PC-9 (cell line): ENCODE measurements at regions not wholly inside any gene's neighbourhood (a gene's known extent, or its start where the extent isn't known, plus 50 kb on each side); places are given as distances from the start of the nearest gene placed in this dataset.
"Not testable (repeated sequence)": the region's sequence is repeated elsewhere in the genome, so short reads cannot be mapped to it uniquely, and the experiment has no call there.

ENCODE experiments used
- BruUV-seq: library from RNA; stranded (reverse); fragments of 400-500 nt; replicated peaks from 2 replicates; lab custom pipeline; 2021; lab: Mats Ljungman, UMichigan
- CTCF ChIA-PET: fragments of 300-600 bp; sonication (Branson Sonifier 250); formaldehyde crosslinking; loops from one replicate; lab custom pipeline; 2022; ENCODE audit warnings: antibody characterized with exemption; lab: Charles Lee
- POLR2A ChIA-PET: fragments of 300-600 bp; sonication (Branson Sonifier 250); formaldehyde crosslinking; loops from one replicate; lab custom pipeline; 2022; ENCODE audit warnings: antibody characterized with exemption; ENCODE audit not compliant: unreplicated experiment; lab: Charles Lee
- DNase-seq, 2 experiments: peaks; one replicate each; pipeline versions ENCODE4 v3.0.0 to v3.0.0-alpha.2; 2015 to 2022; ENCODE audit warnings: mixed read lengths in 1 of 2
- H2AFZ ChIP-seq: fragments of 200-600 bp; sonication (generic); 2 replicates; pipeline ENCODE4 v1.8.1; 2017; ENCODE audit warnings: antibody characterized with exemption
- H3F3A ChIP-seq: fragments of 200-600 bp; sonication (generic); 2 replicates; pipeline ENCODE4 v1.8.1; 2017; ENCODE audit warnings: antibody characterized with exemption, mild to moderate bottlenecking, low read depth; ENCODE audit not compliant: insufficient read depth
- H3K27ac ChIP-seq: fragments of 200-600 bp; sonication (generic); 2 replicates; pipeline ENCODE4 v1.6.1; 2016; ENCODE audit warnings: mixed run types
- H3K27me3 ChIP-seq: fragments of 200-600 bp; sonication (generic); 2 replicates; pipeline ENCODE4 v1.6.1; 2016; ENCODE audit warnings: low read depth, mixed run types; ENCODE audit not compliant: insufficient read depth
- H3K36me3 ChIP-seq: fragments of 200-600 bp; sonication (generic); 2 replicates; pipeline ENCODE4 v1.6.1; 2016; ENCODE audit warnings: low read depth, mixed run types
- H3K4me1 ChIP-seq: fragments of 200-600 bp; sonication (generic); replicated peaks from 2 replicates; pipeline ENCODE4 v1.6.1; 2016; ENCODE audit warnings: mixed run types; ENCODE audit not compliant: insufficient read depth
- H3K4me2 ChIP-seq: fragments of 200-600 bp; sonication (generic); 2 replicates; pipeline ENCODE4 v1.6.1; 2017; ENCODE audit warnings: mixed run types
- H3K4me3 ChIP-seq: fragments of 200-600 bp; sonication (generic); 2 replicates; pipeline ENCODE4 v1.6.1; 2016; ENCODE audit warnings: mixed run types
- H3K79me2 ChIP-seq: fragments of 200-600 bp; sonication (generic); 2 replicates; pipeline ENCODE4 v1.6.1; 2017; ENCODE audit warnings: low read depth, mixed run types
- H3K9me2 ChIP-seq: fragments of 200-600 bp; sonication (generic); 2 replicates; pipeline ENCODE4 v1.8.1; 2017; ENCODE audit warnings: mild to moderate bottlenecking; ENCODE audit not compliant: insufficient read depth
- H3K9me3 ChIP-seq: fragments of 200-600 bp; sonication (generic); 2 replicates; pipeline ENCODE4 v1.8.1; 2016; ENCODE audit warnings: low read depth; ENCODE audit not compliant: insufficient read depth
- H4K20me1 ChIP-seq: fragments of 200-600 bp; sonication (generic); 2 replicates; pipeline ENCODE4 v1.8.1; 2017; ENCODE audit not compliant: insufficient read depth
- EZH2 ChIP-seq: fragments of 200-600 bp; sonication (generic); IDR thresholded peaks from 2 replicates; pipeline ENCODE4 v1.8.0; 2017; ENCODE audit warnings: antibody characterized with exemption, low read depth
- intact Hi-C: fragments of 100-400 bp; cut with micrococcal nuclease; formaldehyde crosslinking; loops from one replicate; pipeline ENCODE4 v1.10.0; 2022; ENCODE audit not compliant: unreplicated experiment
- TF ChIP-seq, protein P1 (sequence below): fragments of 200-600 bp; sonication (generic); conservative IDR thresholded peaks from 2 replicates; pipeline ENCODE4 v1.6.1; 2017; ENCODE audit warnings: mixed run types, antibody characterized with exemption, mild to moderate bottlenecking, moderate library complexity

DNA sequence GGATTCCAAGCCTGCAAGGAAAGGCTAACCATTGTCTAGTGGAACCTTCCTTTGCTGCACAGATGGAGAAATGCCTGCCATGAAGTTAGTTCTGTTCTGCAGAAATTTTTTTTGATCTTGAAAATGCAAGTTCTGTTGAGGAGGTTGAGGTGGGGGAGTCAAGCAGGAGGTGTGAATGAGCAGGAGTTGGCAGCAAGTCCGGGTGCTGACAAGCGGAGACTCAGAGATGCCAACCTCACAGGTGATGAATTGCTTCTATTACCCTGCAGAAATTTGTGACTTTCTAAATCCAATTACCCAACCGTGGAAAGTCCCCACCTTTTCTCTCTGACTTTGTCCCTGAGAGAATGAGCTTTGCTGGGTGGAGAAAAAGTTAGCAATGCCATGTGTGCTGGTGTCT, 350.1 kb downstream of the DHRSX start:
- ChIA-PET POLR2A (no interaction called here), CTCF (no interaction called here)
- H3K27ac ChIP-seq: no peak overlapping the region
- H2AFZ ChIP-seq: no peak overlapping the region
- no peaks in the 10 kb centered on the region for H3K79me2 ChIP-seq
- no peak overlapping the region for H3K4me2 ChIP-seq
- no peaks in the 10 kb centered on the region for H4K20me1 ChIP-seq
- H3K36me3 ChIP-seq: no peaks in the 10 kb centered on the region
- no peaks in the 10 kb centered on the region for H3K4me1 ChIP-seq
- no peak for DNase-seq
- no peaks in the 10 kb centered on the region for H3K9me2 ChIP-seq
- peaks cover 43% of the 10 kb centered on the region for H3K27me3 ChIP-seq
- intact Hi-C loops: no loop called here
- H3F3A ChIP-seq: no peaks in the 10 kb centered on the region
- no TSS peak for BruUV-seq
- no peak overlapping the region for H3K4me3 ChIP-seq
- TF ChIP-seq EZH2: no peak
- TF ChIP-seq, protein P1, sequence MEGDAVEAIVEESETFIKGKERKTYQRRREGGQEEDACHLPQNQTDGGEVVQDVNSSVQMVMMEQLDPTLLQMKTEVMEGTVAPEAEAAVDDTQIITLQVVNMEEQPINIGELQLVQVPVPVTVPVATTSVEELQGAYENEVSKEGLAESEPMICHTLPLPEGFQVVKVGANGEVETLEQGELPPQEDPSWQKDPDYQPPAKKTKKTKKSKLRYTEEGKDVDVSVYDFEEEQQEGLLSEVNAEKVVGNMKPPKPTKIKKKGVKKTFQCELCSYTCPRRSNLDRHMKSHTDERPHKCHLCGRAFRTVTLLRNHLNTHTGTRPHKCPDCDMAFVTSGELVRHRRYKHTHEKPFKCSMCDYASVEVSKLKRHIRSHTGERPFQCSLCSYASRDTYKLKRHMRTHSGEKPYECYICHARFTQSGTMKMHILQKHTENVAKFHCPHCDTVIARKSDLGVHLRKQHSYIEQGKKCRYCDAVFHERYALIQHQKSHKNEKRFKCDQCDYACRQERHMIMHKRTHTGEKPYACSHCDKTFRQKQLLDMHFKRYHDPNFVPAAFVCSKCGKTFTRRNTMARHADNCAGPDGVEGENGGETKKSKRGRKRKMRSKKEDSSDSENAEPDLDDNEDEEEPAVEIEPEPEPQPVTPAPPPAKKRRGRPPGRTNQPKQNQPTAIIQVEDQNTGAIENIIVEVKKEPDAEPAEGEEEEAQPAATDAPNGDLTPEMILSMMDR: no peak
- no peaks in the 10 kb centered on the region for H3K9me3 ChIP-seq

DNA sequence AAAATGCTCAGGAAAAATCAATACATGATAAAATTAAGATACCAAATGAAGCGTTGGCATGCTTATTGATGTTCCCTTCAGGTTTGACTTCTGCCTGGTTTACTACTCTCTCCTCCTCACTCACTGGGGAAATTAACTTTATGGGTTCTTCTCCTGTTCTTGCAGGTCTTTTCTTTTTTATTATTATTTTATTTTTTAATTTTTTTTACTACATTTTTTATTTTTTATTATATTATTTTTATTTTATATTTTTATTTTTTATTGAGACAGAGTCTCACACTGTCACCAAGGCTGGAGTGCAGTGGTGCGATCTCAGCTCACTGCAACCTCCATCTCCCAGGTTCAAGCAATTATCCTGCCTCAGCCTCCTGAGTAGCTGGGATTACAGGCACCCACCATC, 350.8 kb downstream of the DHRSX start:
- H3K36me3 ChIP-seq, BruUV-seq, intact Hi-C loops, H3K79me2 ChIP-seq, H2AFZ ChIP-seq, H3K9me3 ChIP-seq, H3F3A ChIP-seq, POLR2A ChIA-PET, H4K20me1 ChIP-seq, CTCF ChIA-PET, DNase-seq, H3K4me2 ChIP-seq, H3K4me3 ChIP-seq, H3K27ac ChIP-seq, H3K4me1 ChIP-seq, H3K9me2 ChIP-seq: not testable (repeated sequence)
- H3K27me3 ChIP-seq: peaks cover 45% of the 10 kb centered on the region

DNA sequence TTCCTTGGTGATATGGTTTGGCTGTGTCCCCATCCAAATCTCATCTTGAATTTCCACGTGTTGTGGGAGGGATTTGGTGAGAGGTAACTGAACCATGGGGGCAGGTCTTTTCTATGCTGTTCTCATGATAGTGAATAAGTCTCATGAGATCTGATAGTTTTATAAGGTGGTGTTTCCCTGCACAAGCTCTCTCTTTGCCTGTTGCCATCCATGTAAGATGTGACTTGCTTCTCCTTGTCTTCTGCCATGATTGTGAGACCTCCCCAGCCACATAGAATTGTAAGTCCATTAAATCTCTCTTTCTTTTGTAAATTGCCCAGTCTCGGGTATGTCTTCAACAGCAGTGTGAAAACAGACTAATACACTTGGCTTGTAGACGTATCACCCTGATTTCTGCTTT, 351.7 kb downstream of the DHRSX start:
- H3K27me3 ChIP-seq: peaks cover 54% of the 10 kb centered on the region
- intact Hi-C loops, H3F3A ChIP-seq, H3K9me3 ChIP-seq, H2AFZ ChIP-seq, H3K36me3 ChIP-seq, H3K4me2 ChIP-seq, H3K79me2 ChIP-seq, POLR2A ChIA-PET, CTCF ChIA-PET, BruUV-seq, H4K20me1 ChIP-seq, H3K27ac ChIP-seq, H3K4me3 ChIP-seq, H3K9me2 ChIP-seq, DNase-seq, H3K4me1 ChIP-seq: not testable (repeated sequence)

DNA sequence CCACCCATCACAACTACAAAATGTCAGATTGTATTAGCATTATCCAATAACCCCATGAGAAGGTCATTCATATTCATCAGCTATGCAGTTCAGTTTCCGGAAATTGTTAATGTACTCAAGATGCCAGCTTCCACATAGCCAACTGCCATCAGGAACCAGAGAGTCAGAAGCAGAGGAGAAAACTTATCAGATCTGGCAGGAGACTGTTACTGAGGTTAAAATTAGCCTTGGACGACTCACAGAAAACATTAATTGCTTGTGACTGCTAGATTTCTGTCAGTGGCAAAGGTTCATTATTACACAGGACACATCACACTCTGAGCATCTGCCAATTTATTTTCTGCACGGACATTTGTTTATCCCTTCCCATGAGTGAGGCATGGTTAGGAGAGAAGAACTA, 352.8 kb downstream of the DHRSX start:
- no peak overlapping the region for H3K27ac ChIP-seq
- H3K4me2 ChIP-seq: no peak overlapping the region
- H4K20me1 ChIP-seq: no peaks in the 10 kb centered on the region
- H3K4me3 ChIP-seq: no peak overlapping the region
- POLR2A ChIA-PET: no interaction called here
- no peaks in the 10 kb centered on the region for H3K79me2 ChIP-seq
- DNase-seq: no peak
- intact Hi-C loops: no loop called here
- H3K36me3 ChIP-seq: no peaks in the 10 kb centered on the region
- no peak overlapping the region for H2AFZ ChIP-seq
- no peaks in the 10 kb centered on the region for H3K9me3 ChIP-seq
- H3K9me2 ChIP-seq: no peaks in the 10 kb centered on the region
- TF ChIP-seq, protein P1: no peak
- TF ChIP-seq EZH2: no peak
- CTCF ChIA-PET: no interaction called here
- no TSS peak for BruUV-seq
- no peaks in the 10 kb centered on the region for H3K4me1 ChIP-seq
- peaks cover 49% of the 10 kb centered on the region for H3K27me3 ChIP-seq
- no peaks in the 10 kb centered on the region for H3F3A ChIP-seq
